ENCODE measurements at regions not wholly inside any gene's neighbourhood (a gene's known extent, or its start where the extent isn't known, plus 50 kb on each side); places are given as distances from the start of the nearest gene placed in this dataset.

DNA sequence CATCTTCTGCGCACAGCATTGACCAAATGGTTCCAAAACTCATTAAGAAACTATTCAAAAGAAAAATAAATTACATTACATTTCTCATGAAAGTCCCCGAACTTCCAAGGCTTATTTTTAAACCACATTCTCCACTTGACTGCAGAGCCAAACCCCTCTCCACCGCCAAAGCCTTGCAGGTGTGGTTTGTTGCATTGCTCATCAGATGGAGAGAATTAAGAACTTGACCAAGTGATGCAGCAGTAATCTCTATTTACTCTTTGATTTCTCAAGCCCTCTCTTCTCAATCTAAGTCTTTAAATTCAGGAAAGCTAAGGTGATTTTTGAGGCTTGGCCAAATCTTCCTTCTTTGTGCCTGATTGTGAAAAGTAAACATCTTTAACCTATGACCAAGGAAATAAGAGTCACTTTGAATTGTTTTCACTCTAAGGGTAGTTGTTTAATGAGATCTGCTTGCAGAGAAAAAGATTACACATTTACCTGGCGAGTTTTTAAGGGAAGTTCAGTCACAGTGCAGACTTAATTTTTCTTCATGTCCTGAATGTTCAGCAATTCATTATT is 290.5 kb upstream of the ITGA1 start:
- TF ChIP-seq CTCF (IDR thresholded peaks at IDR 0.05): no peak
- no peak for TF ChIP-seq POLR2A (IDR thresholded peaks at IDR 0.05)
